ENCODE measurements at regions not wholly inside any gene's neighbourhood (a gene's known extent, or its start where the extent isn't known, plus 50 kb on each side); places are given as distances from the start of the nearest gene placed in this dataset.
"Not testable (repeated sequence)": the region's sequence is repeated elsewhere in the genome, so short reads cannot be mapped to it uniquely, and the experiment has no call there.

DNA sequence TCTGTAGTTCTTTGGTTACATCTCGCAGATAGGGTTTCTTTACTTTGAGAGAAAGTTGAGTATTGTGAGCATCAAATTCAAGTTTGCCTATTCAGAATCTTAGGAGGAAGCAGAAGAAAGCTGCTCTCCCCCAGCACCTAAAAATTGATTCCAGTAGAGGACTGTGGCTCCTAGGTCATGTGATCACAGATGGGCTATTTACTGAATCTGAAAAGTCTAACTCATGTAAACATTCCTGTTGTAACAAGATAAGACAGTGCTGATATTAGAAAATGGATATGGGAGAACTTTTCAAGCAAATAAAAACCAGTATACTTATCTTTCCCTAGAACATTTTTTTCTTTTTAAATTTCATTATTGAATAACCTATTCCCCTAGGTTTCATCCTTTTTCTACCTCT, 308.4 kb upstream of the SLITRK3 start:
- H3K27ac ChIP-seq = no peak overlapping the region
- H3K4me3 ChIP-seq = no peak overlapping the region
- H3K9me3 ChIP-seq = no peaks in the 10 kb centered on the region
- H3K4me1 ChIP-seq = no peaks in the 10 kb centered on the region
- no peaks in the 10 kb centered on the region for H3K36me3 ChIP-seq
- intact Hi-C loops (cut with DNase I) = no loop called here
- no peaks in the 10 kb centered on the region for H3K27me3 ChIP-seq
- TF ChIP-seq, protein P1, sequence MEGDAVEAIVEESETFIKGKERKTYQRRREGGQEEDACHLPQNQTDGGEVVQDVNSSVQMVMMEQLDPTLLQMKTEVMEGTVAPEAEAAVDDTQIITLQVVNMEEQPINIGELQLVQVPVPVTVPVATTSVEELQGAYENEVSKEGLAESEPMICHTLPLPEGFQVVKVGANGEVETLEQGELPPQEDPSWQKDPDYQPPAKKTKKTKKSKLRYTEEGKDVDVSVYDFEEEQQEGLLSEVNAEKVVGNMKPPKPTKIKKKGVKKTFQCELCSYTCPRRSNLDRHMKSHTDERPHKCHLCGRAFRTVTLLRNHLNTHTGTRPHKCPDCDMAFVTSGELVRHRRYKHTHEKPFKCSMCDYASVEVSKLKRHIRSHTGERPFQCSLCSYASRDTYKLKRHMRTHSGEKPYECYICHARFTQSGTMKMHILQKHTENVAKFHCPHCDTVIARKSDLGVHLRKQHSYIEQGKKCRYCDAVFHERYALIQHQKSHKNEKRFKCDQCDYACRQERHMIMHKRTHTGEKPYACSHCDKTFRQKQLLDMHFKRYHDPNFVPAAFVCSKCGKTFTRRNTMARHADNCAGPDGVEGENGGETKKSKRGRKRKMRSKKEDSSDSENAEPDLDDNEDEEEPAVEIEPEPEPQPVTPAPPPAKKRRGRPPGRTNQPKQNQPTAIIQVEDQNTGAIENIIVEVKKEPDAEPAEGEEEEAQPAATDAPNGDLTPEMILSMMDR (IDR thresholded peaks at IDR 0.05) = no peak
- no peak for DNase-seq (ENCODE audit: low spot score in 2 of 2)

DNA sequence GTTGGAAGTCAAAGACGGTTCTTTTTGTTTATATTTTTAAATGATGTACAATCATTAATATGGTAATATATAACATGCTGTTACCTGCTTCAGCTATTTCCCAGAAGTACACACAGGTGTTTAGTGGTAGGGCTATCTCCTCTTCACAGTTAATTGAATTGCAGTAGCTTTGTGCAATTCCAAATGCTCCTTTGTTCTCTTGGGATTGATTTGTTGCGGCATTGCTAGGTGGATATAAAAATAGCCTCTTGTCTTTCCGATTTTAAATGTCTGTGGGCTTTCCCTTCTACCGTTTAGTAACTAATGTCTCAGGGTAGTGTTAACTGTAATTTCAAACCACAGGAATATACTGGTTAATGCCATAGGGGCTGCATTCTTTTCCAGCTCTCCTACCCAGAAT, 307.6 kb upstream of the SLITRK3 start:
- TF ChIP-seq, protein P1 (IDR thresholded peaks at IDR 0.05) = no peak
- H3K4me3 ChIP-seq = no peak overlapping the region
- no peaks in the 10 kb centered on the region for H3K36me3 ChIP-seq
- H3K4me1 ChIP-seq = no peaks in the 10 kb centered on the region
- H3K27ac ChIP-seq = no peak overlapping the region
- DNase-seq (ENCODE audit: low spot score in 2 of 2) = no peak
- H3K27me3 ChIP-seq = no peaks in the 10 kb centered on the region
- no peaks in the 10 kb centered on the region for H3K9me3 ChIP-seq
- intact Hi-C loops (cut with DNase I) = no loop called here

DNA sequence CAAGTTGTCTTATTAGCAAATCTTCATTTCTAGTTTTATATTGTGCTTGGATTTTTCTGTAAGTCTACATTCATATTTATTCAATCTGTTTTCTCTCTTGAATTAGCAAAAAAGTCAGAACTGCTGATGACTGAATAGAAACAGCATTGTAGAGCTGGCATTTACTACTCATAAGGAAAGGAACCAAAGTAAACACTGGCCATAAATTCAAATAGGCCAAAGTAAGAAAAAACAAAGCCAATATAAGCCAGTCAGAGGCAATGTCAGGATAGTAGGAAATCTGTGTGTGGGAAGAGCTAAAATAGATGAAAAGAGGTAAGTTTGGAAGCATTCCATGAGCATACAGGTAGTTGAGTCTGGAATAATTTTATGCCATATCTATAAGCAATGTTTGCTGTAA, 307.2 kb upstream of the SLITRK3 start:
- H3K4me1 ChIP-seq = no peaks in the 10 kb centered on the region

DNA sequence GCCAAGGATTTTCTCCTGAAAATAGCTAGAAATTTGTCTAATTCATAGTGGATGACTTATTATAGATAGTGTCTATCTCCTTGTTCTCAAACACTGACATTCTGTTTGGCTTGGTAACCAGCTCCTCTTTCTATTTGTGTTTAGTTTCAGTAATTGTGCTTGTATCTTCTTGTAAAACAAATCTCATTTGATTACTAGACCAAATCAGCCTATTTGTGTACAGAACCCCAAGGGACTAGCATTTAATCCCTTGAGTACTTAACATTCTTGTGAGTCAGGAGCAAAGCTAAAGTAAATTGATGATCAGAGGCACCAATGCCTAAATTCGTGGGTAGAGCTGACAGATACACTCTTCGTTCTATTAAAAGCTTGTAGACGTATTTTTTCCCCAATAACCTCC, 306.5 kb upstream of the SLITRK3 start:
- Histone ChIP-seq H3K36me3 (no peaks in the 10 kb centered on the region), H3K4me3 (no peak overlapping the region), H3K4me1 (no peaks in the 10 kb centered on the region), H3K9me3 (no peaks in the 10 kb centered on the region), H3K27ac (no peak overlapping the region), H3K27me3 (no peaks in the 10 kb centered on the region)
- intact Hi-C loops (cut with DNase I) = no loop called here
- TF ChIP-seq, protein P1 (IDR thresholded peaks at IDR 0.05) = no peak
- DNase-seq (ENCODE audit: low spot score in 2 of 2) = no peak

More for the DNA sequence above, 307.2 kb upstream of the SLITRK3 start:
- Histone ChIP-seq H3K9me3 (no peaks in the 10 kb centered on the region), H3K36me3 (no peaks in the 10 kb centered on the region), H3K27ac (no peak overlapping the region), H3K27me3 (no peaks in the 10 kb centered on the region), H3K4me3 (no peak overlapping the region)
- TF ChIP-seq, protein P1 (IDR thresholded peaks at IDR 0.05) = no peak
- intact Hi-C loops (cut with DNase I) = no loop called here
- no peak for DNase-seq (ENCODE audit: low spot score in 2 of 2)

DNA sequence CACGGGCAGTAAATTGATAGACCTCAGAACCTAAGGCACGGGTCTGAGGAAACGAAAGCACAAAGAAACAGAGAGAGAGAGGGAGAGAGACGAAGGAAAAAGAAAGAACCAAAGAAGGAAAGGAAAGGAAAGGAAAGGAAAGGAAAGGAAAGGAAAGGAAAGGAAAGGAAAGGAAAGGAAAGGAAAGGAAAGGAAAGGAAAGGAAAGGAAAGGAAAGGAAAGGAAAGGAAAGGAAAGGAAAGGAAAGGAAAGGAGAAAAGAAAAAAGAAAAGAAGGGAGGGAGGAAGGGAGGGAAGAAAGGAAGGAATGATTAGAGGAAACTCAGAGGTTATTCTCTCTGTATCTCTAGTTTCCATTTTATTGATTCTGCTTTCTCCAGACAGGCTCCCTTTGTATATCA, 302.6 kb upstream of the SLITRK3 start:
- H3K27me3 ChIP-seq; H3K27ac ChIP-seq; intact Hi-C loops (cut with DNase I); DNase-seq (ENCODE audit: low spot score in 2 of 2); H3K4me3 ChIP-seq; H3K36me3 ChIP-seq; H3K9me3 ChIP-seq; H3K4me1 ChIP-seq: not testable (repeated sequence)

DNA sequence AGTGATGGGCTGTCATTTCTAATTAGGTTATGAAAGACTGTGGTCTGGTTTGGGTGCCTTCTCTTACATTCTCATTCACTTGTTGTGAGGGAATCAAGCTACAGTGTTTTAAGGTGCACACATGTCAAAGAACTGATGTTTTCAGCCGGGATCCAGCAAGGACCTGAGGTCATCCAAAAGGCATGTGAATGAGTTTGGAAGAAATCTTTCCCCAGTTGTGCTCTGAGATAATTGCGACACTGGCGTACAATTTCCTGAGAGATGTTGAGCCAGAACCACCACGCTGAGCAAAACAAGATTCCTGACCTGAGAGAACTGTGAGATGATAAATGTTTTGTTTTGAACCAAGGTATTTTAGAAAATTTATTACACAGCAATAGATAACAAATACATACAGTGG, 295.3 kb upstream of the SLITRK3 start:
- TF ChIP-seq, protein P1 (IDR thresholded peaks at IDR 0.05) = no peak
- H3K4me3 ChIP-seq = no peak overlapping the region
- no peak overlapping the region for H3K27ac ChIP-seq
- no peaks in the 10 kb centered on the region for H3K4me1 ChIP-seq
- H3K27me3 ChIP-seq = no peaks in the 10 kb centered on the region
- no peaks in the 10 kb centered on the region for H3K9me3 ChIP-seq
- no peaks in the 10 kb centered on the region for H3K36me3 ChIP-seq
- intact Hi-C loops (cut with DNase I) = no loop called here
- DNase-seq (ENCODE audit: low spot score in 2 of 2) = no peak

Data from ascending aorta (tissue), 2 donors.